ENCODE measurements at regions not wholly inside any gene's neighbourhood (a gene's known extent, or its start where the extent isn't known, plus 50 kb on each side); places are given as distances from the start of the nearest gene placed in this dataset.

- CTCF ChIA-PET = no interaction called here
- no peak for DNase-seq (ENCODE audit: extremely low spot score)
- TF ChIP-seq, protein P1, sequence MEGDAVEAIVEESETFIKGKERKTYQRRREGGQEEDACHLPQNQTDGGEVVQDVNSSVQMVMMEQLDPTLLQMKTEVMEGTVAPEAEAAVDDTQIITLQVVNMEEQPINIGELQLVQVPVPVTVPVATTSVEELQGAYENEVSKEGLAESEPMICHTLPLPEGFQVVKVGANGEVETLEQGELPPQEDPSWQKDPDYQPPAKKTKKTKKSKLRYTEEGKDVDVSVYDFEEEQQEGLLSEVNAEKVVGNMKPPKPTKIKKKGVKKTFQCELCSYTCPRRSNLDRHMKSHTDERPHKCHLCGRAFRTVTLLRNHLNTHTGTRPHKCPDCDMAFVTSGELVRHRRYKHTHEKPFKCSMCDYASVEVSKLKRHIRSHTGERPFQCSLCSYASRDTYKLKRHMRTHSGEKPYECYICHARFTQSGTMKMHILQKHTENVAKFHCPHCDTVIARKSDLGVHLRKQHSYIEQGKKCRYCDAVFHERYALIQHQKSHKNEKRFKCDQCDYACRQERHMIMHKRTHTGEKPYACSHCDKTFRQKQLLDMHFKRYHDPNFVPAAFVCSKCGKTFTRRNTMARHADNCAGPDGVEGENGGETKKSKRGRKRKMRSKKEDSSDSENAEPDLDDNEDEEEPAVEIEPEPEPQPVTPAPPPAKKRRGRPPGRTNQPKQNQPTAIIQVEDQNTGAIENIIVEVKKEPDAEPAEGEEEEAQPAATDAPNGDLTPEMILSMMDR (IDR thresholded peaks at IDR 0.05; ENCODE audit: control extremely low read depth, extremely low read depth, low read depth, missing control alignments) = no peak
- POLR2A ChIA-PET = no interaction called here
Observed at GRCh38 chrX:16392597-16392996, 225.3 kb downstream of the MAGEB17 start.

GRCh38 chrX:16394290-16394689, 227.0 kb downstream of the MAGEB17 start:
- POLR2A ChIA-PET = no interaction called here
- DNase-seq (ENCODE audit: extremely low spot score) = no peak
- TF ChIP-seq, protein P1 (IDR thresholded peaks at IDR 0.05; ENCODE audit: control extremely low read depth, extremely low read depth, low read depth, missing control alignments) = no peak
- CTCF ChIA-PET = no interaction called here

DNA sequence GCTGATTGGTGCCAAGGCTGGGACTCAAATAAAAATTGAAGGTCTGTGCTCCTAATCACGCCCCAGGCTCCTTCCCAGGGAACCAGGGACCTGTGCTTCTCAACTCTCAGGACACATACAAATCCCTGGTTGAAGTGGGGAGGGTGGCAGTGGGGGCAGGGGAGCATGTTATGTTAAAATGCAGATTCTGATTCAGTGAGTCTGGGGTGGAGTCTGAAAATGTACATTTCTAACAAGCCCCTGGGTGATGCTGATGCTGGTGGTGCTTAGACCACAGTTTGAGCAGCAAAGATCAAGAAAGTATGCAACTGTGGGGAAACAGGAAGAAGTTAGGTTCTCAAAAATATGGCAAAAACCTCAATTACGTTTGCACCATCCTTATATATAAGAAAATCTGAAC, 236.5 kb downstream of the MAGEB17 start:
- ChIA-PET POLR2A (no interaction called here), CTCF (no interaction called here)
- TF ChIP-seq, protein P1 (IDR thresholded peaks at IDR 0.05; ENCODE audit: control extremely low read depth, extremely low read depth, low read depth, missing control alignments) = no peak
- DNase-seq (ENCODE audit: extremely low spot score) = no peak

GRCh38 chrX:16416588-16416987, 233.4 kb upstream of the S100G start:
- DNase-seq (ENCODE audit: extremely low spot score) = no peak
- TF ChIP-seq, protein P1 (IDR thresholded peaks at IDR 0.05; ENCODE audit: control extremely low read depth, extremely low read depth, low read depth, missing control alignments) = no peak
- POLR2A ChIA-PET = no interaction called here
- CTCF ChIA-PET = no interaction called here

DNA sequence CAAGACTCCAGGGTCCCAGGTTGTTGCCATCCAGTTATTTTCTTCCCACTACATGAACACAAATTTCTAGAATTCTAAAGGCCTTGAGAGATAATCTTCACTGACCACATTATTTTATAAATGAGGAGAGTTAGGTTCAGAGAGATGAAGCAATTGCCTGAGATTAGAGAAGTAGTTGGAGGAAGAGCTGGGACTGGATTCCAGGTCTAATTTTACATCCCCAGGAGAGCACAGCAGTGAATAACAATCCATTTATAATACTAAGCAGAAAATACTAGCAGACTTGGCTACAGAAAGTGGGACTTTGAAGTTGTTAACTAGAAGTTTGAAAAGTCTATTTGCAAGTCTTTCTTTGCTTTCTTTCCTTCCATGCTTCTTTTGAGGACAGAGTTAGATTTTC, 231.3 kb upstream of the S100G start:
- ChIA-PET POLR2A (no interaction called here), CTCF (no interaction called here)
- DNase-seq (ENCODE audit: extremely low spot score) = no peak
- TF ChIP-seq, protein P1 (IDR thresholded peaks at IDR 0.05; ENCODE audit: control extremely low read depth, extremely low read depth, low read depth, missing control alignments) = no peak

DNA sequence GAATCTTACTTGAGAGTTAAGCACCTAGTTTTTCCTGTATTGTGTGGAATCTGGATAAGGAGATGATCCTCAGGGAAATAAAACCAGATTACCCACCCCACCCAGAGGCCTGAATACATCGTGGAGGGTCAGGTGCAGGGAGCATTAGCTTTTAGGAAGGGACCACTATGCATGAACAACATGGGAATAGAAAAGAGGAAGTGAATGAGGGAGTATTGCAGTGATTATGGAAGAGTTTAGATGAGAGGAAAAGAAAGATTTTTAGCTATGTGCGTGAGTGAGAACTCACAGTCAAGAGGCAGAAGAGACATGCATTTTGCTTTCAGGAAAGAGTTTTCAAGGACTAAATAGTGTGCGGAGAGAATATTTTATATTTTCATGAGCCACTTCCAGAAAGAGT, 222.3 kb upstream of the S100G start:
- TF ChIP-seq, protein P1 (IDR thresholded peaks at IDR 0.05; ENCODE audit: control extremely low read depth, extremely low read depth, low read depth, missing control alignments) = no peak
- no peak for DNase-seq (ENCODE audit: extremely low spot score)
- POLR2A ChIA-PET = no interaction called here
- CTCF ChIA-PET = interaction anchor here (1.2 kb wide), 1 partner anchor 10 kb away, joined by 5 read pairs; no protein-coding TSS in a partner anchor

- POLR2A ChIA-PET = no interaction called here
- TF ChIP-seq, protein P1 (IDR thresholded peaks at IDR 0.05; ENCODE audit: control extremely low read depth, extremely low read depth, low read depth, missing control alignments) = no peak
- CTCF ChIA-PET = interaction anchor here (1.1 kb wide), 1 partner anchor 11 kb away, joined by 3 read pairs; no protein-coding TSS in a partner anchor
- DNase-seq (ENCODE audit: extremely low spot score) = no peak
Observed at GRCh38 chrX:16429406-16429805, 220.6 kb upstream of the S100G start.

All from GM10248 (cell line).